Stimulated activated naive CD8-positive, alpha-beta T cell treated with anti-CD3 and anti-CD28 coated beads, Interleukin-15, Interleukin-2, amounts not matched to agents 100 ng/mL and 50 ng/mL, for 24 hours (primary cell): ENCODE measurements at regions not wholly inside any gene's neighbourhood (a gene's known extent, or its start where the extent isn't known, plus 50 kb on each side); places are given as distances from the start of the nearest gene placed in this dataset.
A peak's percentile ranks its signal among the peaks of the same experiment; 100 is the strongest.

Experiments
- H3K27ac Mint-ChIP-seq: one replicate; pipeline ENCODE4 v1.8.0; 2021; ENCODE audit warnings: mild to moderate bottlenecking, mixed read lengths
- H3K27me3 Mint-ChIP-seq: one replicate; pipeline ENCODE4 v1.8.0; 2021; ENCODE audit warnings: mixed read lengths
- H3K36me3 Mint-ChIP-seq: one replicate; pipeline ENCODE4 v1.8.0; 2021; ENCODE audit warnings: low read depth, mixed read lengths
- H3K4me1 Mint-ChIP-seq: one replicate; pipeline ENCODE4 v1.8.0; 2021; ENCODE audit warnings: low read depth, mixed read lengths
- H3K4me3 Mint-ChIP-seq: one replicate; pipeline ENCODE4 v1.8.0; 2021; ENCODE audit warnings: mild to moderate bottlenecking, mixed read lengths
- H3K9me3 Mint-ChIP-seq: one replicate; pipeline ENCODE4 v1.8.0; 2021; ENCODE audit warnings: mixed read lengths

DNA sequence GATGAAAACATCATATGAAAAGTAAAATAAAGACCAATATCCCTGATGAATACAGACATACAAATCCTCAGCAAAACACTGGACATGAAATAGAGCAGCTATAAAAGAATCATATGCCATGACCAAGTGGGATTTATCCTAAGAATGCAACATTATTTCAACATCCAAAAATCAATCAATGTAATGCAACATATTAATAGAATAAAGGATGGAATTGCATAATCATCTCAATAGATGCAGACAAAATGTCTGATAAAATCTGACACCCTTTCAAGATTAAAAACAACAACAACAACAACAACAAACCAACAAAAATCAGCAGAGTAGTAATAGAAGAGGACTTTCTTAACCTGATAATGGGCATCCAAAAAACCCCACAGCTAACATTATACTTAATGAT, 63.8 kb upstream of the IL1R1 start:
- Mint-ChIP-seq H3K4me1 (peaks cover 50% of the 10 kb centered on the region), H3K4me3 (no peak overlapping the region), H3K27me3 (no peaks in the 10 kb centered on the region), H3K27ac (no peak overlapping the region), H3K36me3 (peaks cover 17% of the 10 kb centered on the region), H3K9me3 (peaks cover 16% of the 10 kb centered on the region)

DNA sequence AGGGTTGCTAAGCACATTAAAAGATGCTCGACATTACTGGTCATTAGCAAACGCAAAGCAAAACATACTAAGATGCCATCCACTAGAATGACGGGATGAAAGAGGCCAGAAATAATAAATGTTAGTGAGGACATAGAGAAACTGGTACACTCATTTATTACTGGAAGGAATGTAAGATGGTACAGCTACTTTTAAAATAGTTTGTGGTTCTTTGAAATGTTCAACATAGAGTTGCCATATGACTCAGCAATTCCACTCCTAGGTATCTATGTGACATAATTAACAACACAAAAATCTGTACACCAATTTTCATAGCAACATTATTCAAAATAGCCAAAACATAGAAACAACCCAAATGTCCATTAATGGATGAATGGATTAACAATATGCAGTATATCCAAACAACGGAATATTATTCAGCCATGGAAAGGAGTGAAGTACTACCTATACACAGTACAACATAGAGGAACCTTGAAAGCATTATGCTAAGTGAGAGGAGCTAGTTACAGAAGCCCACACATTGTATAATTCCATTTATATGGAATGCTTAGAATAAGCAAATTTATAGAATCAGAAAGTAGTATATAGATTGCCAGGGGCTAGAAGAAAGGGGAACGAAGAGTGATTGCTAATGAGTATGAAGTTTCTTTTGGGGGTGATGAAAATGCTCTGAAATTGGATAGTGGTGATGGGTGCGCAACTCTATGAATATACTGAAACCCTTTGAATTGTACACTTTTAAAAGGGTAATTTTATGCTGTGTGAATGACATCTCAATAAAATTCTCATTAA, 61.9 kb upstream of the IL1R1 start:
- Mint-ChIP-seq H3K9me3 (peaks cover 16% of the 10 kb centered on the region), H3K36me3 (peaks cover 17% of the 10 kb centered on the region), H3K4me3 (no peak overlapping the region), H3K4me1 (peaks cover 61% of the 10 kb centered on the region), H3K27me3 (no peaks in the 10 kb centered on the region), H3K27ac (peak overlapping the region; percentile 82)

DNA sequence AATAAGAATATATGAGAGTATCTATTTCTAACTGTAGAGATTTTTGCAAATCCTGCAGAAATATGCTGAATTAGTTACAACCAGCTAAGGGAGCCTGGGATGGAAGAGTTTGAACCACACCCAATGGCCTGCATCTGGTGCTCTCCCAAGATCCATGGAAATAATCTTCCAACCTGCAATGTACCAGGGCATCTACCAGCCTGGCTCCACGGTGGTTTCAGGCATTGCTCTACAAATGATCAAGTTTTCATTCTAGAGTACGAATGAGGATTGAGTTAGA, 61.4 kb upstream of the IL1R1 start:
- peak overlapping the region; percentile 36 for H3K27ac Mint-ChIP-seq
- no peaks in the 10 kb centered on the region for H3K27me3 Mint-ChIP-seq
- H3K4me1 Mint-ChIP-seq = peaks cover 65% of the 10 kb centered on the region
- peaks cover 16% of the 10 kb centered on the region for H3K9me3 Mint-ChIP-seq
- H3K36me3 Mint-ChIP-seq = peaks cover 17% of the 10 kb centered on the region
- no peak overlapping the region for H3K4me3 Mint-ChIP-seq

DNA sequence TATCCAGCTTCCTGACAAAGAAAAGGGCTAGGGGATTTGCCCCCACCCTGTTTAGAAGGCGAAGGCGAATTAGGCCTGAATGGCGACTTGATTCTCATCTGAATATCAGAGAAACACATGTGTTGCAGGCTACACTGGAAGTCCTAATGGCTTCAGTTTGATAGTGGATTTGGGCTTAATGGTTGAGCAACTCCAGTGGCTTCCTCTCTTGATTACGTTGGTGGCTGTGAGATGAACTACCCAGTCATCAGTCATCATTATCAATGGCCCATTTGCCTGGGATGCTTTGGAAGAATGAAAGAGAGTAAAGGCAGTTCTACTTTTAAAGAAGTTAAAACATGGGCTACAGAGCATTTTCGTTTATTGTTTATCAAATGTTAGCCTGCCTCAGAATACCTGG, 60.9 kb upstream of the IL1R1 start:
- Mint-ChIP-seq H3K36me3 (peaks cover 17% of the 10 kb centered on the region), H3K27ac (peak overlapping the region; percentile 36), H3K9me3 (peaks cover 16% of the 10 kb centered on the region), H3K4me3 (no peak overlapping the region), H3K4me1 (peaks cover 66% of the 10 kb centered on the region), H3K27me3 (no peaks in the 10 kb centered on the region)

DNA sequence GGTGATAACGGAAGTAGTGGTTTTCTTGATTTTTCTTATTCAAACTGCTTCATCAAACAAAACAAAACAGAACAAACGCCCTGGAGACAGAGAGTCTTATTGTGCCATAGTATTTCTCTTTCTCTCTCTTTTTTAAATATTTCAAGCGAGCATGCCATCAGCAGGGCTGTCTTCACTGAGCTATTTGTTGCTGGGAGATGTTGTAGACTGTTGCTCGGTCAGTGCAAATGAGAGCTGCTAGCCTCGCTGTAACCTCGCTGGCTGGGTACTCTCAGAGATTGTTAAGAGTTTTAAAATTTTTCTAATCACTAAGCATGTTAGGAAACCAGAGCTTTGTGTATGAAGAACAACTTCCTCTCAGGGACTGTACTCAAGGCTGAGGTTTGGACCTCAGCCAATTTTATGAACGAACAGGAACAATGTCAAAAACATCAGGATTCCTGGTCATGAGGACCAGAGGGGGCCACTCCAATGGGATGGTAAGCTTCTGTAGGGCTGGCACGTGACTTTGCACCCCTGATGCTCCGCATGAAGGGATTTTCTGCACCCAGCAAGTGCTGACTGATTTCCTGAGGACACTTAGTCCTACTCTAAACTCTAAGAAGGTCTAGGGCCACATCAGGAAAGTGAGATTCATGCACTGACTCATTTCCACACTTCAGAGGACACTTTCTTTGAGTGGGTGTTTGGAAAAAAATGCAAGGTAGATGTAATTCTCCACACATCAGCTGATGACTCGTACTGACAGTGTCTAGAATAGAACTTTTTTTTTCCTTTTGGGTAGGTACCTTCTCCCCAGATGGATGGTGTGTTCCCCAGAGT, 59.8 kb upstream of the IL1R1 start:
- Mint-ChIP-seq H3K27ac (peak overlapping the region; percentile 97), H3K9me3 (peaks cover 19% of the 10 kb centered on the region), H3K4me3 (peak overlapping the region; percentile 66), H3K4me1 (peaks cover 66% of the 10 kb centered on the region), H3K27me3 (peaks cover 3% of the 10 kb centered on the region), H3K36me3 (peaks cover 17% of the 10 kb centered on the region)

DNA sequence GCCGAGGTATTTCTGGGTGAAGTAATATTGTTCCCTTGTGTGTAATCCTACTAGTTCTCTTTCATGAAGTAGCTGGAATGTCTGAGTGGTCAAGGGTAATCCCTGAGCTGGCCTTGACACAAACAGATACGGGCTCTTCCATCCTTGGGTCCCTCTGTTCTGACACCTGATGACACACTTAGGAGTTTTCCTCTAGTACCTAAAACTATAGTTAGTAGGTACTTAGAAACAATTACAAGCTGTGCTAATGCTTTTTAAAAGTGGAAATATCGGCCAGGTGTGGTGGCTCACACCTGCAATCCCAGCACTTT, 59.2 kb upstream of the IL1R1 start:
- H3K27ac Mint-ChIP-seq = peak overlapping the region; percentile 97
- H3K4me3 Mint-ChIP-seq = peak overlapping the region; percentile 66
- H3K4me1 Mint-ChIP-seq = peaks cover 66% of the 10 kb centered on the region
- peaks cover 5% of the 10 kb centered on the region for H3K27me3 Mint-ChIP-seq
- H3K36me3 Mint-ChIP-seq = peaks cover 15% of the 10 kb centered on the region
- H3K9me3 Mint-ChIP-seq = peaks cover 22% of the 10 kb centered on the region

DNA sequence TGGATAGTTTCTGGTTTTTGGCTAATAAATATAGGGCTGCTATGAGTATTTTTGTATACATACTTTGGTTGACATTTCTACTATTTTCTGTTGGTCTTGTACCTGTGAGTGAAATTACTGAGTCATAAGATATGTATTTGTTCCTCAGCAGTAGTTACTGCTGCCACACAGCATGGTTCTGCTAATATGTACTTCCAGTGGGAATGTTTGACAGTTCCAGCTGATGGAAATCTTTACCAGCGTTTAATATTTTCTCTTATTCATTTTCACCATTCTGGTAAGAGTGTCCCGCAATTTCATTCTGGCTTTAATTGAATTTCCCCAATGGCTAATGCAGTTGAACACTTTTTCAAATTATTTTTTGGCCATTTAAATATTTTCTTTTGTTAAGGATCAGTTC, 57.9 kb upstream of the IL1R1 start:
- peaks cover 12% of the 10 kb centered on the region for H3K27me3 Mint-ChIP-seq
- H3K27ac Mint-ChIP-seq = no peak overlapping the region
- H3K9me3 Mint-ChIP-seq = peaks cover 20% of the 10 kb centered on the region
- peaks cover 64% of the 10 kb centered on the region for H3K4me1 Mint-ChIP-seq
- peaks cover 10% of the 10 kb centered on the region for H3K36me3 Mint-ChIP-seq
- H3K4me3 Mint-ChIP-seq = no peak overlapping the region

DNA sequence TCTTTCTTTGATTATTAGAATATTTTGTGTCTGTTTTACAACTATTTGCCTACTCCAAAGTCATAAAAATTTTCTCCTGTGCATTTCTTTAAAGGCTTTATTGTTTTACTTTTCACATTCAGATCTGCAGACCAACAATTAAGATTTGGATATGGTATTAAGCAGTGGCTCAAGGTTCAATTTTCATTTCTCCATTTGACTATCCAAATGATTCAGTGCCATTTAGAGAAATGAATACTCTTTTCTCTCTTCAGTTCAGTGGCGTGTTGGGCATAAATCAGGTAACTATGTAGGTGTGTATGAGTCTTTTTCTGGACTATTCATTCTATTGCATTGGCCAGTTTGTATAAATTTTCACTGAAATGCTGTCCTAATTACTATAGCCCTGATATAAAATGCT, 57.3 kb upstream of the IL1R1 start:
- Mint-ChIP-seq H3K4me3 (no peak overlapping the region), H3K9me3 (peaks cover 21% of the 10 kb centered on the region), H3K36me3 (peaks cover 12% of the 10 kb centered on the region), H3K27me3 (peaks cover 12% of the 10 kb centered on the region), H3K27ac (no peak overlapping the region), H3K4me1 (peaks cover 58% of the 10 kb centered on the region)

DNA sequence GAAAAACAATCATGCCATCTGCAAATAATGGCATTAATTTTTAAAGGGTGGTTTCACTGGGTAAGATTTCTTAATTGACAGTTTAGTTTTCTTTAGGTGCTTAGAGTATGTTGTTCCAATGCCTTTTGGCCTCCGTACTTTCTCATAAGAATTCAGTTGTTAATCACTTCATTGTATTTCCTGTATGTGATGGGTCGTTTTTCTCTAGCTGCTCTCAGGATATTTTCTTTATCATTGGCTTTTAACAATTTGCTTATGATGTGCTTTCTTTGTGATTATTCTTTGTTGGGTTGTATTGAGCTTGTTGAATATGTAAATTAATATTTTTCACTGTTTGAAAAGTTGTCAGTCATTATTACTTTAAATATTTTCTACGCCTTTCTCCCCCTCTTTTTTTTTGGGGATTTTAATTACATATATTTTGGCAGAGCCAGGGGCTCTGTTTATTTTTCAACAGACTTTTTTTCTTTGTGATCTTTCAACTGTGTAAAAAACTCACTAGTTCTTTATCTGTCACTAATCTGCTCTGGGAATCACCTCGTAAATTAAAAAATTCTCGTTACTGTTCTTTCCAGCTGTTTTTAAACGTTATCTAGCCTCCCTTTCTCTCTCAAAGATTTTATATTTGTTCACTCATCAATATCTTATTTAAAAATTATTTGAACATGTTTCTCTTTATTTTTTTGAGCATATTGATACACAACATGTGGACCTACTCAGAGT, 56.2 kb upstream of the IL1R1 start:
- H3K9me3 Mint-ChIP-seq = peaks cover 26% of the 10 kb centered on the region
- H3K27me3 Mint-ChIP-seq = peaks cover 12% of the 10 kb centered on the region
- H3K27ac Mint-ChIP-seq = no peak overlapping the region
- H3K4me3 Mint-ChIP-seq = no peak overlapping the region
- H3K36me3 Mint-ChIP-seq = peaks cover 10% of the 10 kb centered on the region
- H3K4me1 Mint-ChIP-seq = peaks cover 48% of the 10 kb centered on the region

DNA sequence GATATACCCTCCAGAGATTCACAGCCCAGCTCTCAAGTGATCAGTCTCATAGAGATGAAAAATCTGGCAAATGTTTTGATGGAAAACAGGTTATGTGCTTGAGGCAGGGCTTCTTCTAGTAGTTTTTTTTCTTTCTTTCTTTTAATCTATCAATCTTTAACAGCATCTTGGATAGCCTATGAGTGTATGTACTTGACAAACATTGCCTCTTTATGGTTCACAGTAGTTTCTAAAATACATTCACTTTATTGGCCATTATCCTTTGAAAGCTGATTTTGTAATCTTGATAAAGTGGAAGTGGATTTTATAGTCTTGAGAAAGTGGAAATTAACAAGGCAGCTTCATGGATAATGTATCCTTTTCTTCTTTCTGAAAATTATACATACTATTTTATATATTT, 51.4 kb upstream of the IL1R1 start:
- Mint-ChIP-seq H3K4me3 (no peak overlapping the region), H3K4me1 (peaks cover 8% of the 10 kb centered on the region), H3K9me3 (peaks cover 33% of the 10 kb centered on the region), H3K36me3 (peaks cover 11% of the 10 kb centered on the region), H3K27me3 (peaks cover 21% of the 10 kb centered on the region), H3K27ac (no peak overlapping the region)

DNA sequence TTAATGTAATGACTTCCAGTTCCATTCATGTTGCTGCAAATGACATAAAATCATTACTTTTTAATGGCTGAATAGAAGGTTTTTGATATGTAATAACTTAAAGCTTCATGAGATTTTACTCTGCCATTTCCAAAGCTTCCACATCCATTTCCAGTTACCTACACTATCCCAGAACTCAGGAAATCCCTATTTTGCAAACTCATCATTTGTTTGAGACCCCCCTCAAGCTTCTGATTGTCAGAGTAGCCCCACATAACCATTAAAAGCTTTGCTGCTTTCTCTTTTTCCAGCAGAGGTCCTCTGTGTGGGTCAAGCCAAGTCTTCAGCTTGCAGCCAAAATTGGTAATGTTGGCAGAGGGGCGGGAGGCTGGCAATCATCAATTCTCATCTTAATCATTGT, 50.6 kb upstream of the IL1R1 start:
- Mint-ChIP-seq H3K4me3 (no peak overlapping the region), H3K9me3 (peaks cover 33% of the 10 kb centered on the region), H3K27ac (no peak overlapping the region), H3K4me1 (peaks cover 7% of the 10 kb centered on the region), H3K36me3 (peaks cover 11% of the 10 kb centered on the region), H3K27me3 (peaks cover 21% of the 10 kb centered on the region)

DNA sequence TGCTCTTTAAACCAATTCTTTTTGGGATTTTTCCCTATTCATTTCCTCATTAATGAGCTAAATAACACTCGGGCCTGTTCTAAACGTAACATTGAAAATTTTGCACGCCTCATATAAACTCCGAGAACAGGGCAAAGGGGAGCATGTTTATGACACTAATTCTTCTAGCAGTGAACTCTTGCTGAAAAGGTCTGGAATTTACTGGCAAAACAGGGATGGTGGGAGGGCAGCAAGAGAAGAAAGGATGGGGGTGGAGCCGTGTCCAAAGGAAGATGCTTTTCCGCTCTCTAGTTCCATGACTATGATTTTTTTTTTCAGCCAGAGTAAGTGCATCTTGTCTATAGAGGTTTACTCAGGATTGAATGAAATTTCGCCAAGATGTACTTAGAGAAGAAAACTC, 50.0 kb upstream of the IL1R1 start:
- Mint-ChIP-seq H3K4me3 (no peak overlapping the region), H3K9me3 (peaks cover 31% of the 10 kb centered on the region), H3K36me3 (peaks cover 11% of the 10 kb centered on the region), H3K27ac (no peak overlapping the region), H3K4me1 (peaks cover 7% of the 10 kb centered on the region), H3K27me3 (peaks cover 20% of the 10 kb centered on the region)
